ENCODE measurements at regions not wholly inside any gene's neighbourhood (a gene's known extent, or its start where the extent isn't known, plus 50 kb on each side); places are given as distances from the start of the nearest gene placed in this dataset.
A peak's percentile ranks its signal among the peaks of the same experiment; 100 is the strongest.
"Not testable (repeated sequence)": the region's sequence is repeated elsewhere in the genome, so short reads cannot be mapped to it uniquely, and the experiment has no call there.

- Histone ChIP-seq H3K9me3 (no peaks in the 10 kb centered on the region), H3K36me3 (no peaks in the 10 kb centered on the region), H3K4me1 (peaks cover 0 to 4% of the 10 kb centered on the region in 2 donors), H3K4me3 (no peak overlapping the region), H3K27ac (peak overlapping the region; percentile 62 to 70), H3K27me3 (no peaks in the 10 kb centered on the region)
- TF ChIP-seq POLR2A (IDR thresholded peaks at IDR 0.05) (no peak), CTCF (IDR thresholded peaks at IDR 0.05) (no peak), POLR2AphosphoS5 (IDR thresholded peaks at IDR 0.05) (no peak)
- intact Hi-C loops (cut with DNase I; ENCODE audit: low total_unique reads), result no loop called here
- no peak for DNase-seq (ENCODE audit: low spot score in 2 of 2)
Observed at GRCh38 chr1:45266151-45266801, 59.9 kb upstream of the ZSWIM5 start.

GRCh38 chr1:45268310-45268709, 58.4 kb upstream of the HPDL start:
- H3K4me3 ChIP-seq; H3K36me3 ChIP-seq; DNase-seq (ENCODE audit: low spot score in 2 of 2); intact Hi-C loops (cut with DNase I; ENCODE audit: low total_unique reads); H3K4me1 ChIP-seq; H3K27me3 ChIP-seq; H3K9me3 ChIP-seq; H3K27ac ChIP-seq: not testable (repeated sequence)

GRCh38 chr1:45272267-45272666, 54.4 kb upstream of the HPDL start:
- DNase-seq (ENCODE audit: low spot score in 2 of 2); H3K4me1 ChIP-seq; H3K36me3 ChIP-seq; H3K4me3 ChIP-seq; H3K27ac ChIP-seq; H3K9me3 ChIP-seq; intact Hi-C loops (cut with DNase I; ENCODE audit: low total_unique reads); H3K27me3 ChIP-seq: not testable (repeated sequence)

- Histone ChIP-seq H3K4me1 (no peaks in the 10 kb centered on the region), H3K9me3 (no peaks in the 10 kb centered on the region), H3K36me3 (no peaks in the 10 kb centered on the region), H3K27ac (no peak overlapping the region), H3K27me3 (no peaks in the 10 kb centered on the region), H3K4me3 (no peak overlapping the region)
- TF ChIP-seq CTCF (IDR thresholded peaks at IDR 0.05), result no peak
- TF ChIP-seq POLR2A (IDR thresholded peaks at IDR 0.05), result no peak
- DNase-seq (ENCODE audit: low spot score in 2 of 2), result no peak
- intact Hi-C loops (cut with DNase I; ENCODE audit: low total_unique reads), result no loop called here
Observed at GRCh38 chr1:45272913-45273371, 53.8 kb upstream of the HPDL start.

GRCh38 chr1:45275054-45275453, 51.6 kb upstream of the HPDL start:
- no peaks in the 10 kb centered on the region for H3K9me3 ChIP-seq
- no peak overlapping the region for H3K4me3 ChIP-seq
- no peaks in the 10 kb centered on the region for H3K4me1 ChIP-seq
- no peak overlapping the region for H3K27ac ChIP-seq
- no peak for TF ChIP-seq CTCF (IDR thresholded peaks at IDR 0.05)
- TF ChIP-seq POLR2AphosphoS5 (IDR thresholded peaks at IDR 0.05), result no peak
- TF ChIP-seq POLR2A (IDR thresholded peaks at IDR 0.05), result no peak
- no peak for DNase-seq (ENCODE audit: low spot score in 2 of 2)
- no peaks in the 10 kb centered on the region for H3K36me3 ChIP-seq
- H3K27me3 ChIP-seq, result no peaks in the 10 kb centered on the region
- intact Hi-C loops (cut with DNase I; ENCODE audit: low total_unique reads), result no loop called here

All from breast epithelium (tissue), 4 donors.